LNCAP (cell line): ENCODE measurements at regions not wholly inside any gene's neighbourhood (a gene's known extent, or its start where the extent isn't known, plus 50 kb on each side); places are given as distances from the start of the nearest gene placed in this dataset.

Source experiments
- CTCF ChIP-seq: fragments of 450-650 bp; IDR thresholded peaks from 2 replicates; pipeline ENCODE4 v1.5.1; 2017; ENCODE audit warnings: mild to moderate bottlenecking

DNA sequence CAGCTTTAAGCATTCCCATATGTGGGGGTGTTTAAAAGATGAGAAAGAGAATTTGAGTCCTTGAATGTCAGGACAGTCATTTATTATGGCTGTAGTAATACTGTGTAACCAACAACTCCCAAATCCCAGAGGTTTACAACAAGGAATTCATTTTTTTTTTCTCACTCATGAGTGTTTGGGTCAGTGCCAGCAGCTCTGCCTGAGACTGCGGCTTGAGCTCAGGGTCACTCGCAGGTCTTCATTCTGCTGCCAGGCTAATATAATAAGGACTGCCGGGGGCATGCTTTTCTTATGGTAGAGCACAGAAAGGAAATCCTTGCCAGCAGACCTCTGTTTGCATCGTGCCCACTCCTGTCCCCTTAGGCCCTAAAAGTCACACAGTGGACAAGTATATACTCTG is 277.9 kb upstream of the LMCD1 start:
- TF ChIP-seq CTCF = no peak

- TF ChIP-seq CTCF = no peak
Measured at GRCh38 chr3:8224941-8225340, 276.7 kb upstream of the LMCD1 start.

DNA sequence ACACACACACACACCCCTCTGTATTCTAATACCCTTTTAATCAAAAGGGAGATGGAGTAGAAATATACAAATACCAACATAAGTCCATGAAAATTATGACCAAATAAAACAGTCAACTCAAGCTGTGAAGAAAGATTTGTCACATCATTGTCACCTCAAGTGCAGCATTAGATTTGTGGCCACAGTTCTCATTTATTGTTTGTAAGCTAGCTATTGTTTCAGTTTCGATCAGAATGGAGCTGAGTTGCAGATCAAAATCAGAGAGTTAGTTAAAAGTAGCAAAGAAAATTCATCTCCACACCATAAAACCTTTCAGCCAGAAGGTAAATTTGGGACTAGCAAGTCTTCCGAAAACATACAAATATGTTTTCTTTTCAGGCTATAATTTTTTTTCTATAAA is 267.7 kb upstream of the LMCD1 start:
- no peak for TF ChIP-seq CTCF

GRCh38 chr3:8236264-8236663 is 265.4 kb upstream of the LMCD1 start:
- TF ChIP-seq CTCF = no peak

DNA sequence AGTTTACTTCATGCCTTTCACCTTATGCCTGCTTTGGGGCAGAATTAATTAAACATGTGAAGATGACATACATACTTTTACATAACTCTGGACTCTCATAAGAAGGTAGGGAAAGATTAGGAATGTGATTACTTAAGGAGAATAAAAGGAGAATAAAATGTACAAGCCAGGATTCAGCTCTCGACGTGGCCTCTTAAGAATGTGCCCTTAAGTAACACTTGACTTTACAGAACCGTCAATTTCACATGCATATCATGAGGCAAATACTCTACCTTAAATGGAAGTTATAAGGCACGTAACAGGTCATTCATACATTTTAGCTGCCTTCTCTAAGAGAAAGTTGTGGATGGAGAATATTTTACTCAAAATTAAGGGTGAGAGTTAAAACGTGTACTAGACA is 263.7 kb upstream of the LMCD1 start:
- TF ChIP-seq CTCF = no peak

DNA sequence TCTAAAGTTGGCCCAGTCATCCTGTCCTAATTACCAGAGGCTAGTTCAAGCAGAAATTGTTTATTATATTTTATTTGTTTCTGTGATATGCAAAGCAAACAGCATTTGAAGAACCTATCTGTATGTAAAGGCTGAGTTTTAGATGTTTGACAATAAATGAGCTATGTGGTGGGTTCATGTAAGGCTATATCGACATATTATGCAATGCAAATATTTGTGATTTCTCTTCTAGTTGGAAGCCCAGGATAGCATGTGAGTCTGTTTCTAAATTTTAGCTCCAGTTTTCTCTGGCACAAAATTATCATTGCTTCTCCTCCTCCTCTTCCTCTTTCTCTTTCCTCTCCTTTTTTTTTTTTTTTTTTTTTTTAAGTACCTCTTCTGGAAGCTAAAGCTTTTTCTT is 263.2 kb upstream of the LMCD1 start:
- no peak for TF ChIP-seq CTCF

DNA sequence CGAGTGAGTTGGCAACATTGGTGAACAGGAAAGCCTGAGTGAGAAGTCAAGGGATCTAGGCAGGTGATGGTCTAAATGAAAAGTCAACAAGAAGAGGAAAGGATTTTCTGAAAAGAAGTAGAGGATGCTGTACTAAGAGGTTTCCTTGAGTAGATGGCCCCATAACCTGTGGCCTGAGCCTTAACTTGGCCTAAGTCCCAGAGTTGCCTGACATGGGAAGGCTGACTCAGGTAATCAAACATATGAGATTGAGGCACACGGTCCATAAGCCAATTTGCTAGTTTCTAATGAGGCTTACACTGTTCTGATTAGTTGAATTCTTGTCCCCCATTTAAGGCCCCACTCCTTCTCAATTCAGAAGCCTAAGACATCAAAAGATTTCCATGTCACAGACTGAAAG is 262.5 kb upstream of the LMCD1 start:
- TF ChIP-seq CTCF = no peak
